Neutrophil (primary cell): ENCODE measurements at regions not wholly inside any gene's neighbourhood (a gene's known extent, or its start where the extent isn't known, plus 50 kb on each side); places are given as distances from the start of the nearest gene placed in this dataset.
"Not testable (repeated sequence)": the region's sequence is repeated elsewhere in the genome, so short reads cannot be mapped to it uniquely, and the experiment has no call there.

Experiments used
- H3K27ac ChIP-seq: fragments of 200-600 bp; sonication (generic); 2 replicates; pipeline ENCODE4 v1.5.1; 2016; ENCODE audit warnings: mild to moderate bottlenecking, moderate library complexity
- H3K27me3 ChIP-seq: fragments of 200-600 bp; sonication (generic); 2 replicates; pipeline ENCODE4 v1.6.0; 2016; ENCODE audit warnings: mild to moderate bottlenecking
- H3K36me3 ChIP-seq: fragments of 200-600 bp; sonication (generic); 2 replicates; pipeline ENCODE4 v1.5.1; 2017
- H3K4me1 ChIP-seq, 2 experiments: fragments of 200-600 bp in 1 of 2; sonication (generic) in 1 of 2; 1 replicate in 1 of 2; 2 replicates in 1 of 2; pipeline versions ENCODE4 v1.5.1 to v1.6.1; 2013 to 2016; ENCODE audit warnings: low read depth in 1 of 2, low read length in 1 of 2, mild to moderate bottlenecking in 1 of 2, moderate library complexity in 1 of 2; ENCODE audit not compliant: control insufficient read depth in 1 of 2, insufficient read depth in 1 of 2
- H3K4me3 ChIP-seq, 2 experiments: fragments of 200-600 bp in 1 of 2; sonication (generic) in 1 of 2; 1 replicate in 1 of 2; 2 replicates in 1 of 2; pipeline ENCODE4 v1.5.1; 2013 to 2016; ENCODE audit warnings: low read depth in 1 of 2, low read length in 1 of 2, mild to moderate bottlenecking in 1 of 2, moderate library complexity in 1 of 2
- H3K9me3 ChIP-seq: fragments of 200-600 bp; sonication (generic); 2 replicates; pipeline ENCODE4 v1.5.1; 2016
- CTCF ChIP-seq: fragments of 200-600 bp; sonication (generic); IDR thresholded peaks from 2 replicates; pipeline ENCODE4 v1.5.1; 2016; ENCODE audit warnings: antibody characterized with exemption

GRCh38 chr3:181930105-181930504 is 218.4 kb downstream of the SOX2 start:
- no peak overlapping the region for H3K27ac ChIP-seq
- no peak for TF ChIP-seq CTCF

DNA sequence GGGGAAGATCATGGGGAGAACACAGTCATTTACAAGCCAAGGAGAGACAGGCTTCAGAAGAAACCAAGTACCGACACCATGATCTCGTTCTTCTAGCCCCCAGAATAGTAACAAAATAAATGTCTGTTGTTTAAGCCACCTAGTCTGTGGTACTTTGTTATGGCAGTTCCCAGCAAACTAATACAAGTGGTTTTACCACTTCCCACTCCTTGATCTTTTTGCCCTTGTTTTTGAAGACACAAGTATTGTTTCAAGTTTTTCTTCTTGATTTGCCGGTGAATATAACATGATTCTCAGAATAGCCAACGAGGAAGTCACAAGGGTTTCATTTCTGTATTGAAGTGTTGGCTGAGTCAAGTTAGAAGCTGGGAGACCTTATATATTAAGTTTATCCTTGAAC is 220.3 kb downstream of the SOX2 start:
- no peaks in the 10 kb centered on the region for H3K9me3 ChIP-seq
- no peaks in the 10 kb centered on the region for H3K4me1 ChIP-seq
- TF ChIP-seq CTCF: no peak
- H3K27ac ChIP-seq: no peak overlapping the region
- no peaks in the 10 kb centered on the region for H3K27me3 ChIP-seq
- no peaks in the 10 kb centered on the region for H3K36me3 ChIP-seq
- no peak overlapping the region for H3K4me3 ChIP-seq

More at GRCh38 chr3:181930105-181930504, 218.4 kb downstream of the SOX2 start:
- Histone ChIP-seq H3K4me3 (no peak overlapping the region), H3K4me1 (no peaks in the 10 kb centered on the region), H3K27me3 (no peaks in the 10 kb centered on the region), H3K9me3 (no peaks in the 10 kb centered on the region), H3K36me3 (no peaks in the 10 kb centered on the region)

DNA sequence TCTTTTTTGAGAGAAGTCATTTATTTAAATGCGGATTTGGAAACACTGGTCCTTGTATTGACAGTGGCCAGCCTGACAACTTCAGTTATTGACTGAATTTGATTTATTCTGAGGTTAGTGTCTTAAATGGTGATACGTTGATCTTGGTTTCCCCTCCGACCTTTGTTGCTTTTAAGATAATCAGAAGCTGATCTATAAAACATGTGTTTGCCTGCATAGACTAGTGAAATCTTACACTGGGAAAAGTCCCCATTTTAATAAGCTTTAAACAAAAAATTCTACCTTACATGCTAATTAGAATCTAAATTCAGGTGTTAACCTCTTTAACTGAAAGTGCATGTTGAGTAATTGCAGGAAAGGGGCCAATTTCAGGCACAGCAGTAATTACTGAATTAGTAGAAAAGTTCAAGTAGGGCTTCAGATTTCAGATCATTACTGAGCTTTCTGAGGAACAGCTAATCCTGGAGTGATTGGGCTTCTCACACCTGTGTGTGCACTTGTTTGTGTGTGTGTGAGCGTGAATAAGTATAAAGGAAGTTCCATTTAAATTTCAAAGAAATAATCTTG is 221.4 kb downstream of the SOX2 start:
- Histone ChIP-seq H3K4me1 (no peaks in the 10 kb centered on the region), H3K27ac (no peak overlapping the region), H3K27me3 (no peaks in the 10 kb centered on the region), H3K4me3 (no peak overlapping the region), H3K9me3 (no peaks in the 10 kb centered on the region), H3K36me3 (no peaks in the 10 kb centered on the region)
- TF ChIP-seq CTCF: no peak

DNA sequence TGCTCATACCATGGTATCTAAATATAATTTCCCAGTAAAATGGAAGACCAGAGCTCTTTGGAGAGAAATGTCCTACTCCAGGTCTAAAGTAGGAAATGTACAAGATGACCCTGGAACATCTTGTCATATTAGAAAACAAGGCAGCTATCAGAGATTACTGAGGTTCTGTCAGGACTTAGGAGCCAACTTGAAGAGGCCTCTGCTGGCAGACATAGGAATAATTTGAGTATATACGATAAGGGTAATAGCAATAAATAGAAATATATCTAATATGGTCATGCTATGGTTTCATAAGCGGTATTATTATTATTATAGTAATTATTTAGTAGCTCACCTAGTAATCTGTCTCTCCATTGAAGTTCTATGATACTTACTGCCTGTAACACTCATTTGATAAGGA is 224.2 kb downstream of the SOX2 start:
- no peak overlapping the region for H3K27ac ChIP-seq
- H3K4me3 ChIP-seq: no peak overlapping the region
- H3K36me3 ChIP-seq: no peaks in the 10 kb centered on the region
- H3K4me1 ChIP-seq: no peaks in the 10 kb centered on the region
- no peak for TF ChIP-seq CTCF
- no peaks in the 10 kb centered on the region for H3K9me3 ChIP-seq
- H3K27me3 ChIP-seq: no peaks in the 10 kb centered on the region

- H3K36me3 ChIP-seq: no peaks in the 10 kb centered on the region
- no peaks in the 10 kb centered on the region for H3K27me3 ChIP-seq
- H3K4me3 ChIP-seq: no peak overlapping the region
- no peaks in the 10 kb centered on the region for H3K9me3 ChIP-seq
- no peak overlapping the region for H3K27ac ChIP-seq
- H3K4me1 ChIP-seq: no peaks in the 10 kb centered on the region
- TF ChIP-seq CTCF: no peak
Observed at GRCh38 chr3:181936774-181937173, 225.0 kb downstream of the SOX2 start.

- not testable (repeated sequence) for H3K27ac ChIP-seq, H3K4me1 ChIP-seq, H3K27me3 ChIP-seq, H3K36me3 ChIP-seq, H3K4me3 ChIP-seq, H3K9me3 ChIP-seq
Observed at GRCh38 chr3:181938580-181938979, 226.9 kb downstream of the SOX2 start.
